GM12878 (cell line): ENCODE measurements at regions not wholly inside any gene's neighbourhood (a gene's known extent, or its start where the extent isn't known, plus 50 kb on each side); places are given as distances from the start of the nearest gene placed in this dataset.

Source experiments
- ATAC-seq: fragments of 200-7000 bp; cut with Tn5 transposase; 3 replicates; pipeline ENCODE4 v1.9.1; 2020; ENCODE audit warnings: mild to moderate bottlenecking, moderate library complexity
- BruUV-seq: library from RNA; stranded (reverse); fragments of 400-500 nt; replicated peaks from 2 replicates; lab custom pipeline; 2021; lab: Mats Ljungman, UMichigan
- CTCF ChIA-PET: fragments of 300-600 bp; sonication (Branson Sonifier 250); formaldehyde crosslinking; extraction: SDS; loops from one replicate; lab custom pipeline; 2021; ENCODE audit warnings: inconsistent platforms; lab: Yijun Ruan, JAX
- POLR2A ChIA-PET: fragments of 350-600 bp; formaldehyde crosslinking; extraction: SDS; loops from one replicate; lab custom pipeline; 2021; ENCODE audit warnings: inconsistent platforms; lab: Charles Lee
- RAD21 ChIA-PET: fragments of 300-600 bp; sonication (Branson Sonifier 250); formaldehyde crosslinking; loops from one replicate; lab custom pipeline; 2023; ENCODE audit warnings: antibody characterized with exemption; ENCODE audit not compliant: unreplicated experiment; lab: Charles Lee
- SMC1A ChIA-PET: fragments of 300-600 bp; sonication (Branson Sonifier 250); formaldehyde crosslinking; loops from one replicate; lab custom pipeline; 2023; ENCODE audit not compliant: unreplicated experiment, uncharacterized antibody; lab: Charles Lee
- DNase-seq: peaks from one replicate; pipeline ENCODE4 v3.0.0-alpha.2; 2011; ENCODE audit warnings: low read depth, low spot score
- FAIRE-seq: peaks from 3 replicates; lab custom pipeline; 2011; peaks lifted over from hg19 to GRCh38; lab: Jason Lieb, UNC
- H2AFZ ChIP-seq: 2 replicates; pipeline ENCODE4 v1.6.0; 2011; ENCODE audit warnings: low read depth, low read length, control low read depth; ENCODE audit not compliant: control insufficient read depth
- H3K27ac ChIP-seq: 2 replicates; pipeline ENCODE4 v1.5.1; 2011; ENCODE audit warnings: control low read depth; ENCODE audit not compliant: control insufficient read depth, insufficient read depth
- H3K27me3 ChIP-seq, 2 experiments: replicated peaks in 1 of 2; 2 replicates each; pipeline versions ENCODE4 v1.6.0 to v1.6.1; 2011; ENCODE audit warnings: low read length in 1 of 2; ENCODE audit not compliant: control insufficient read depth in 2 of 2, insufficient read depth in 2 of 2
- H3K36me3 ChIP-seq, 2 experiments: 2 replicates each; pipeline ENCODE4 v1.5.1; 2011; ENCODE audit warnings: low read length in 1 of 2; ENCODE audit not compliant: control insufficient read depth in 2 of 2, insufficient read depth in 2 of 2
- H3K4me1 ChIP-seq: 2 replicates; pipeline ENCODE4 v1.6.1; 2011; ENCODE audit warnings: mild to moderate bottlenecking, low read length, moderate library complexity, mixed read lengths; ENCODE audit not compliant: control insufficient read depth, insufficient read depth
- H3K4me2 ChIP-seq: 2 replicates; pipeline ENCODE4 v1.6.0; 2011; ENCODE audit warnings: control low read depth; ENCODE audit not compliant: control insufficient read depth, insufficient read depth
- H3K4me3 ChIP-seq: fragments of 200-600 bp; sonication (generic); 2 replicates; pipeline ENCODE4 v1.5.1; 2016
- H3K79me2 ChIP-seq: 2 replicates; pipeline ENCODE4 v1.6.0; 2011; ENCODE audit warnings: low read length; ENCODE audit not compliant: control insufficient read depth, insufficient read depth
- H3K9ac ChIP-seq: 2 replicates; pipeline ENCODE4 v1.8.0; 2011; ENCODE audit warnings: low read length, control low read depth, mixed read lengths; ENCODE audit not compliant: control insufficient read depth, insufficient read depth
- H3K9me3 ChIP-seq: replicated peaks from 3 replicates; pipeline ENCODE4 v1.5.1; 2011; ENCODE audit warnings: mild to moderate bottlenecking, low read length; ENCODE audit not compliant: control insufficient read depth, insufficient read depth
- H4K20me1 ChIP-seq: 2 replicates; pipeline ENCODE4 v1.6.0; 2011; ENCODE audit not compliant: control insufficient read depth, insufficient read depth
- CBX3 ChIP-seq: fragments of 200-600 bp; sonication (generic); IDR thresholded peaks from 2 replicates; pipeline ENCODE4 v1.6.1; 2016; ENCODE audit warnings: low read depth, borderline replicate concordance
- CHD2 ChIP-seq: IDR thresholded peaks from 2 replicates; pipeline ENCODE4 v1.6.1; 2011; ENCODE audit warnings: low read depth, low read length, improper control_type of control experiment, borderline replicate concordance
- KAT2A ChIP-seq: conservative IDR thresholded peaks from 2 replicates; pipeline ENCODE4 v1.6.1; 2011; ENCODE audit warnings: low read depth, low read length; ENCODE audit not compliant: control insufficient read depth
- NBN ChIP-seq: fragments of 450-650 bp; IDR thresholded peaks from 2 replicates; pipeline ENCODE4 v1.6.1; 2016
- RAD51 ChIP-seq: fragments of 450-650 bp; IDR thresholded peaks from 2 replicates; pipeline ENCODE4 v1.6.1; 2016; ENCODE audit warnings: moderate library complexity, mild to moderate bottlenecking, inconsistent platforms
- YY1 ChIP-seq: IDR thresholded peaks from 2 replicates; pipeline ENCODE4 v1.6.1; 2011; ENCODE audit warnings: low read depth, mild to moderate bottlenecking, low read length
- ZBED1 ChIP-seq: IDR thresholded peaks from 2 replicates; pipeline ENCODE4 v1.6.1; 2016; ENCODE audit warnings: borderline replicate concordance
- ZNF384 ChIP-seq: IDR thresholded peaks from 2 replicates; pipeline ENCODE4 v1.6.1; 2012; ENCODE audit warnings: low read depth, mild to moderate bottlenecking, low read length, improper control_type of control experiment, borderline replicate concordance
- in situ Hi-C: fragments of 300-500 bp; cut with MboI; formaldehyde crosslinking; loops from 9 replicates; pipeline ENCODE4 v1.14.3; 2018; ENCODE audit warnings: mixed read lengths
- intact Hi-C: fragments of 100-400 bp; cut with micrococcal nuclease; formaldehyde crosslinking; loops from one replicate; pipeline ENCODE4 v1.14.2; 2022; ENCODE audit not compliant: unreplicated experiment
- TF ChIP-seq, protein P1 (sequence below): IDR thresholded peaks from 2 replicates; pipeline ENCODE4 v1.6.1; 2011; ENCODE audit warnings: low read depth, low read length, improper control_type of control experiment, borderline replicate concordance
- TF ChIP-seq, protein P2 (sequence below): fragments of 450-650 bp; formaldehyde crosslinking; IDR thresholded peaks from 2 replicates; pipeline ENCODE4 v1.5.0; 2022; ENCODE audit warnings: mild to moderate bottlenecking, missing genetic modification characterization
- TF ChIP-seq, protein P3 (sequence below): IDR thresholded peaks from 2 replicates; pipeline ENCODE4 v1.6.1; 2012; ENCODE audit warnings: low read depth, low read length, improper control_type of control experiment

DNA sequence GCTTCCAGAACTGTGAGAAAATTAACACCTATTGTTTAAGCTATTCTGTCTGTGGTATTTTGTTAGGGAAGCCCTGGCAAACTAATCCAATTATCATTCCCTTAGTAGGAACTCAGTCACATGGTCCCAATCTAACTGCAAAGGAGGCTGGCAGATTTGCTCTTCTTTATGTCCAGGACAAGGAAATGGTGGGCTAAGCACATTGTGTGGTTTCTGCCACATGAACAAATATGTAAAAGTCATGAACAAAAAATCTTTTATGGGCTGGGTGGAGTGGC lies 278.6 kb upstream of the RPL38 start:
- Histone ChIP-seq H3K9me3 (no peaks in the 10 kb centered on the region), H3K36me3 (no peaks in the 10 kb centered on the region), H4K20me1 (no peaks in the 10 kb centered on the region), H3K79me2 (no peaks in the 10 kb centered on the region), H3K27me3 (no peaks in the 10 kb centered on the region), H3K9ac (no peak overlapping the region), H3K4me3 (no peak overlapping the region), H3K4me2 (no peak overlapping the region), H2AFZ (no peak overlapping the region), H3K27ac (no peak overlapping the region), H3K4me1 (no peaks in the 10 kb centered on the region)
- DNase-seq (no peak), FAIRE-seq (no peak), ATAC-seq (no peak)
- BruUV-seq: no TSS peak
- ChIA-PET POLR2A (no interaction called here), RAD21 (no interaction called here), CTCF (no interaction called here), SMC1A (no interaction called here)
- intact Hi-C loops (no loop called here), in situ Hi-C loops (no loop called here)
- TF ChIP-seq KAT2A (no peak), CHD2 (no peak), CBX3 (no peak), RAD51 (no peak), ZBED1 (no peak), YY1 (no peak), NBN (no peak), ZNF384 (no peak)
- TF ChIP-seq, protein P1, sequence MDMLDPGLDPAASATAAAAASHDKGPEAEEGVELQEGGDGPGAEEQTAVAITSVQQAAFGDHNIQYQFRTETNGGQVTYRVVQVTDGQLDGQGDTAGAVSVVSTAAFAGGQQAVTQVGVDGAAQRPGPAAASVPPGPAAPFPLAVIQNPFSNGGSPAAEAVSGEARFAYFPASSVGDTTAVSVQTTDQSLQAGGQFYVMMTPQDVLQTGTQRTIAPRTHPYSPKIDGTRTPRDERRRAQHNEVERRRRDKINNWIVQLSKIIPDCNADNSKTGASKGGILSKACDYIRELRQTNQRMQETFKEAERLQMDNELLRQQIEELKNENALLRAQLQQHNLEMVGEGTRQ: no peak
- TF ChIP-seq, protein P2, sequence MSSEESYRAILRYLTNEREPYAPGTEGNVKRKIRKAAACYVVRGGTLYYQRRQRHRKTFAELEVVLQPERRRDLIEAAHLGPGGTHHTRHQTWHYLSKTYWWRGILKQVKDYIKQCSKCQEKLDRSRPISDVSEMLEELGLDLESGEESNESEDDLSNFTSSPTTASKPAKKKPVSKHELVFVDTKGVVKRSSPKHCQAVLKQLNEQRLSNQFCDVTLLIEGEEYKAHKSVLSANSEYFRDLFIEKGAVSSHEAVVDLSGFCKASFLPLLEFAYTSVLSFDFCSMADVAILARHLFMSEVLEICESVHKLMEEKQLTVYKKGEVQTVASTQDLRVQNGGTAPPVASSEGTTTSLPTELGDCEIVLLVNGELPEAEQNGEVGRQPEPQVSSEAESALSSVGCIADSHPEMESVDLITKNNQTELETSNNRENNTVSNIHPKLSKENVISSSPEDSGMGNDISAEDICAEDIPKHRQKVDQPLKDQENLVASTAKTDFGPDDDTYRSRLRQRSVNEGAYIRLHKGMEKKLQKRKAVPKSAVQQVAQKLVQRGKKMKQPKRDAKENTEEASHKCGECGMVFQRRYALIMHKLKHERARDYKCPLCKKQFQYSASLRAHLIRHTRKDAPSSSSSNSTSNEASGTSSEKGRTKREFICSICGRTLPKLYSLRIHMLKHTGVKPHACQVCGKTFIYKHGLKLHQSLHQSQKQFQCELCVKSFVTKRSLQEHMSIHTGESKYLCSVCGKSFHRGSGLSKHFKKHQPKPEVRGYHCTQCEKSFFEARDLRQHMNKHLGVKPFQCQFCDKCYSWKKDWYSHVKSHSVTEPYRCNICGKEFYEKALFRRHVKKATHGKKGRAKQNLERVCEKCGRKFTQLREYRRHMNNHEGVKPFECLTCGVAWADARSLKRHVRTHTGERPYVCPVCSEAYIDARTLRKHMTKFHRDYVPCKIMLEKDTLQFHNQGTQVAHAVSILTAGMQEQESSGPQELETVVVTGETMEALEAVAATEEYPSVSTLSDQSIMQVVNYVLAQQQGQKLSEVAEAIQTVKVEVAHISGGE (CRISPR knock-in tag): no peak
- TF ChIP-seq, protein P3, sequence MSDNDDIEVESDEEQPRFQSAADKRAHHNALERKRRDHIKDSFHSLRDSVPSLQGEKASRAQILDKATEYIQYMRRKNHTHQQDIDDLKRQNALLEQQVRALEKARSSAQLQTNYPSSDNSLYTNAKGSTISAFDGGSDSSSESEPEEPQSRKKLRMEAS: no peak
